ENCODE measurements at regions not wholly inside any gene's neighbourhood (a gene's known extent, or its start where the extent isn't known, plus 50 kb on each side); places are given as distances from the start of the nearest gene placed in this dataset.

GRCh38 chr16:7124242-7124641, 208.4 kb upstream of the RBFOX1 start:
- TF ChIP-seq POLR2AphosphoS5 (IDR thresholded peaks at IDR 0.05; ENCODE audit: low read depth, low read length), result no peak
- no peak for TF ChIP-seq POLR2A (IDR thresholded peaks at IDR 0.05; ENCODE audit: low read depth, low read length)

All from GM12892 (cell line).